ENCODE measurements at regions not wholly inside any gene's neighbourhood (a gene's known extent, or its start where the extent isn't known, plus 50 kb on each side); places are given as distances from the start of the nearest gene placed in this dataset.

DNA sequence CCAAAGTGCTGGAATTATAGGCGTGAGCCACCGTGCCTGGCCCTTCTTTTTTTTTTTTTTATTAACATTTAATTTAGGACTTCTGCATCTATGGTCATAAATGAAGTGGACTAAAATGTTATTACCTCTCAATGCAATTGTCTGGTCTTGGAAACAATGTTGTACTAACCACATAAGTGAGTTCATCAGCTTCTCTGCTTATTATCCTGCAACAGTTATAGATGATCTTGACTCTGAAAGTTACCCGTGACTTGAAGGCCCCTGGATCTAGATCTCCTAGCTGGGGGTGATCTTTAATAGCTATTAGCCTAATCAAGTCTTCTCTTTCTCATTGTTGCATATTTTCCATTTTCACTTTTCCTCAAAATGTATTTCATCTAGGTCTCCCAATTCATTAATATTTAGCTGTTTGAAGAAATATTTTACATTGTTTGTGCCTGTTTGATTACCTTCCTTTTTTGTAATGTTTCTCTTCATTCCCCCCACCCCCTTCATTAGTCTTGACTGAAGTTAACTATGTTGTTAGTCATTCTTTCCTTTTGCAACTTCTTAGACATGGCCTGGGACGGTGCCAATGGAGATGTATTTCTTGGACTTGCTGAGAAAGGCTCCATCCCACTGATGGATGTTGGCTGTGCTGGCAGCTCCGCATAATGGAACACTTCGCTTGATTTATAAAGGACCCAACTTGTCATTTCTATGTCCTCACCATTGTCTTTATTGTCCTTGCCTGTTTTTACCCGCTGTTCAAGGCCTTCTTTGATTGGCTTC, 141.6 kb upstream of the RIOK3 start:
- POLR2A ChIA-PET, result interaction anchor here (0.7 to 0.8 kb wide), 2 partner anchors 33 to 86 kb away, joined by 3 read pairs; no protein-coding TSS in a partner anchor
- no peak overlapping the region for H3K27ac ChIP-seq (ENCODE audit: low read depth, low read length)
- H3K4me3 ChIP-seq (ENCODE audit: low read depth, low read length), result no peak overlapping the region
- peak; percentile 76 for DNase-seq (ENCODE audit: low read depth, low spot score)
- no peaks in the 10 kb centered on the region for H3K27me3 ChIP-seq (ENCODE audit: control insufficient read depth, insufficient read depth, low read length)
- TF ChIP-seq, protein P1, sequence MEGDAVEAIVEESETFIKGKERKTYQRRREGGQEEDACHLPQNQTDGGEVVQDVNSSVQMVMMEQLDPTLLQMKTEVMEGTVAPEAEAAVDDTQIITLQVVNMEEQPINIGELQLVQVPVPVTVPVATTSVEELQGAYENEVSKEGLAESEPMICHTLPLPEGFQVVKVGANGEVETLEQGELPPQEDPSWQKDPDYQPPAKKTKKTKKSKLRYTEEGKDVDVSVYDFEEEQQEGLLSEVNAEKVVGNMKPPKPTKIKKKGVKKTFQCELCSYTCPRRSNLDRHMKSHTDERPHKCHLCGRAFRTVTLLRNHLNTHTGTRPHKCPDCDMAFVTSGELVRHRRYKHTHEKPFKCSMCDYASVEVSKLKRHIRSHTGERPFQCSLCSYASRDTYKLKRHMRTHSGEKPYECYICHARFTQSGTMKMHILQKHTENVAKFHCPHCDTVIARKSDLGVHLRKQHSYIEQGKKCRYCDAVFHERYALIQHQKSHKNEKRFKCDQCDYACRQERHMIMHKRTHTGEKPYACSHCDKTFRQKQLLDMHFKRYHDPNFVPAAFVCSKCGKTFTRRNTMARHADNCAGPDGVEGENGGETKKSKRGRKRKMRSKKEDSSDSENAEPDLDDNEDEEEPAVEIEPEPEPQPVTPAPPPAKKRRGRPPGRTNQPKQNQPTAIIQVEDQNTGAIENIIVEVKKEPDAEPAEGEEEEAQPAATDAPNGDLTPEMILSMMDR (IDR thresholded peaks at IDR 0.05; ENCODE audit: low read depth, low read length), result no peak
- CTCF ChIA-PET, result interaction anchor here (0.5 to 1.3 kb wide), 4 partner anchors 9 to 461 kb away, joined by 3 to 5 read pairs (median 3); no protein-coding TSS in a partner anchor
- H3K9me3 ChIP-seq (ENCODE audit: control insufficient read depth, insufficient read depth, low read length), result peaks cover 12% of the 10 kb centered on the region

DNA sequence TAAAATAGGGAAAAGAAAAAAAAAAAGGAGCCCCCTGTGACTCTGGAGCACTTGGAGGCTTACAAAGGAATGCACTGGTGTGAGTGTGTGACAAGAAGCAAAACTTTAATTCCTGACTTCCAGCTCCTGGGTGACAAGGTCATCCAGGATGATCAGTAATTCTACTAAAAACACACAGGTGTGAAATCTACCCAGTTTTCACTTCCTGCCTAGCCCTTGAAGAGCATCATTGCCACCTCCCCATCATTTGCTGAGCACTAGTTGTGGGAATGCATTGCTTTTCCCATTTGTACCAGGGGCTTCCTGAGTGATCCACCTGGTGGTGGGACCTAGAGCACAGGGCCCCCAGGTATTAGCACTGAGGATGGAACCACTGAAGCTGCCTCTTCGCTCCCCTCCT, 139.7 kb upstream of the RIOK3 start:
- H3K27me3 ChIP-seq (ENCODE audit: control insufficient read depth, insufficient read depth, low read length), result no peaks in the 10 kb centered on the region
- POLR2A ChIA-PET, result no interaction called here
- H3K9me3 ChIP-seq (ENCODE audit: control insufficient read depth, insufficient read depth, low read length), result peaks cover 8% of the 10 kb centered on the region
- TF ChIP-seq, protein P1 (IDR thresholded peaks at IDR 0.05; ENCODE audit: low read depth, low read length), result no peak
- H3K27ac ChIP-seq (ENCODE audit: low read depth, low read length), result no peak overlapping the region
- CTCF ChIA-PET, result no interaction called here
- no peak overlapping the region for H3K4me3 ChIP-seq (ENCODE audit: low read depth, low read length)
- no peak for DNase-seq (ENCODE audit: low read depth, low spot score)

DNA sequence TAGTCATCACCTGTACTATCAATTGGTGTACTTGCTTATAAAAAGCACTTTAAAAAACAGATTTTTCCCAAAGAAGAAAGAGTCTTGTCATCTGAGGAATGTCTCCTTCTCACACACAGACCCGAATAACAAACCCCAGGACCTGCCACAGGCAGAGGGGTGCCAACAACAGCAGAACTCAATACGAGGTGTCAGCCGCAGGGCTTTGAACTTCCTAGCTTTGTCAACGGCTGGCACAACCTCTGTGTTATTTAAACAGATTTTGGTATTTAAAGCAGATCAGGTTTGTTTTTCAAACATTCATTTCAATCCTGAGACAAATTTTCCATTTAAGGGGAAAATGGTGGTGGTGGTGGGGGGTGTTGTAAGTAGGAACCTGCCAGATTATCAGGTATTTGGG, 138.4 kb upstream of the RIOK3 start:
- TF ChIP-seq, protein P1 (IDR thresholded peaks at IDR 0.05; ENCODE audit: low read depth, low read length), result no peak
- ChIA-PET CTCF (no interaction called here), POLR2A (no interaction called here)
- Histone ChIP-seq H3K4me3 (ENCODE audit: low read depth, low read length) (no peak overlapping the region), H3K9me3 (ENCODE audit: control insufficient read depth, insufficient read depth, low read length) (peaks cover 8% of the 10 kb centered on the region), H3K27me3 (ENCODE audit: control insufficient read depth, insufficient read depth, low read length) (no peaks in the 10 kb centered on the region), H3K27ac (ENCODE audit: low read depth, low read length) (no peak overlapping the region)
- DNase-seq (ENCODE audit: low read depth, low spot score), result no peak

GRCh38 chr18:23316316-23316715, 136.8 kb upstream of the RIOK3 start:
- ChIA-PET CTCF (no interaction called here), POLR2A (no interaction called here)
- H3K27ac ChIP-seq (ENCODE audit: low read depth, low read length), result no peak overlapping the region
- TF ChIP-seq, protein P1 (IDR thresholded peaks at IDR 0.05; ENCODE audit: low read depth, low read length), result no peak
- DNase-seq (ENCODE audit: low read depth, low spot score), result no peak
- H3K9me3 ChIP-seq (ENCODE audit: control insufficient read depth, insufficient read depth, low read length), result peaks cover 8% of the 10 kb centered on the region
- H3K27me3 ChIP-seq (ENCODE audit: control insufficient read depth, insufficient read depth, low read length), result no peaks in the 10 kb centered on the region
- H3K4me3 ChIP-seq (ENCODE audit: low read depth, low read length), result no peak overlapping the region

DNA sequence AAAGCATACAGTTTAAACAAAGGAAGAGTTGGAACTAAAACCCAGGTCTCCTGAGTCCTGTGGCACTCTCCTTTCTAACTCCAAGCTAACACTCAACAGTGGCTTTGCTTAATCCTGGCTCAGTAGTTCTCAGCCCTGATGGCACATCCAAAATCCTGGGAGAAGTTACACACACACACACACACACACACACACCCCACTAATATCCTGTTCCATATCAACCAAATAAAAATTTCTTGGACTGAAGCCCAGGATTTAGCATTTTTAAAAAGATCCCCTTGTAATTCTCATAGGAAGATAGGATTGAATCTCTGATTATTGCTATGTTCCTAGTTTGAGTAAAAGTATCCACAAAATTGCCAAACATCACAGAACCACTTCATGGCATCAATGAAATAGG, 136.1 kb upstream of the RIOK3 start:
- H3K27me3 ChIP-seq (ENCODE audit: control insufficient read depth, insufficient read depth, low read length), result no peaks in the 10 kb centered on the region
- no peak for DNase-seq (ENCODE audit: low read depth, low spot score)

More for the DNA sequence above, 136.1 kb upstream of the RIOK3 start:
- ChIA-PET POLR2A (no interaction called here), CTCF (no interaction called here)
- Histone ChIP-seq H3K27ac (ENCODE audit: low read depth, low read length) (no peak overlapping the region), H3K4me3 (ENCODE audit: low read depth, low read length) (no peak overlapping the region), H3K9me3 (ENCODE audit: control insufficient read depth, insufficient read depth, low read length) (peaks cover 8% of the 10 kb centered on the region)
- TF ChIP-seq, protein P1 (IDR thresholded peaks at IDR 0.05; ENCODE audit: low read depth, low read length), result no peak

All from AG04450 (cell line).